22Rv1 (cell line): ENCODE measurements at regions not wholly inside any gene's neighbourhood (a gene's known extent, or its start where the extent isn't known, plus 50 kb on each side); places are given as distances from the start of the nearest gene placed in this dataset.
"Not testable (repeated sequence)": the region's sequence is repeated elsewhere in the genome, so short reads cannot be mapped to it uniquely, and the experiment has no call there.

Source experiments
- H3K27ac ChIP-seq: fragments of 450-650 bp; 2 replicates; pipeline ENCODE4 v1.5.1; 2017
- CTCF ChIP-seq: fragments of 450-650 bp; IDR thresholded peaks from 2 replicates; pipeline ENCODE4 v1.5.1; 2017; ENCODE audit warnings: mild to moderate bottlenecking
- ZFX ChIP-seq: fragments of 450-650 bp; IDR thresholded peaks from 2 replicates; pipeline ENCODE4 v1.6.1; 2017; ENCODE audit warnings: antibody characterized with exemption, borderline replicate concordance

GRCh38 chr4:44985152-44985551 is 258.8 kb upstream of the GNPDA2 start:
- TF ChIP-seq ZFX (no peak), CTCF (no peak)
- no peak overlapping the region for H3K27ac ChIP-seq

- H3K27ac ChIP-seq: no peak overlapping the region
- no peak for TF ChIP-seq CTCF
- TF ChIP-seq ZFX: no peak
Observed at GRCh38 chr4:44984083-44984482, 257.7 kb upstream of the GNPDA2 start.

GRCh38 chr4:44983083-44983482 is 256.7 kb upstream of the GNPDA2 start:
- no peak overlapping the region for H3K27ac ChIP-seq
- TF ChIP-seq ZFX (no peak), CTCF (no peak)

GRCh38 chr4:44978020-44978419 is 251.7 kb upstream of the GNPDA2 start:
- no peak overlapping the region for H3K27ac ChIP-seq
- TF ChIP-seq CTCF: no peak
- TF ChIP-seq ZFX: no peak

- TF ChIP-seq ZFX (no peak), CTCF (no peak)
- no peak overlapping the region for H3K27ac ChIP-seq
Observed at GRCh38 chr4:44965435-44966095, 239.2 kb upstream of the GNPDA2 start.

GRCh38 chr4:44964086-44964485 is 237.7 kb upstream of the GNPDA2 start:
- not testable (repeated sequence) for H3K27ac ChIP-seq

GRCh38 chr4:44961001-44961755 is 234.8 kb upstream of the GNPDA2 start:
- no peak overlapping the region for H3K27ac ChIP-seq
- no peak for TF ChIP-seq ZFX
- TF ChIP-seq CTCF: no peak
